IMR-90 (cell line): ENCODE measurements at regions not wholly inside any gene's neighbourhood (a gene's known extent, or its start where the extent isn't known, plus 50 kb on each side); places are given as distances from the start of the nearest gene placed in this dataset.

Source experiments
- CHD1 ChIP-seq: IDR thresholded peaks from 2 replicates; pipeline ENCODE4 v1.6.1; 2012; ENCODE audit warnings: low read depth, low read length, improper control_type of control experiment
- CTCF ChIP-seq: conservative IDR thresholded peaks from 2 replicates; pipeline ENCODE4 v1.5.1; 2012; ENCODE audit warnings: mild to moderate bottlenecking, low read depth, low read length, improper control_type of control experiment
- MAFK ChIP-seq: IDR thresholded peaks from 2 replicates; pipeline ENCODE4 v1.6.1; 2012; ENCODE audit warnings: low read depth, low read length, improper control_type of control experiment
- POLR2A ChIP-seq: IDR thresholded peaks from 2 replicates; pipeline ENCODE4 v1.6.1; 2012; ENCODE audit warnings: mild to moderate bottlenecking, low read depth, low read length
- RCOR1 ChIP-seq: IDR thresholded peaks from 2 replicates; pipeline ENCODE4 v1.6.1; 2012; ENCODE audit warnings: mild to moderate bottlenecking, low read length, improper control_type of control experiment; ENCODE audit not compliant: insufficient replicate concordance

- no peak for TF ChIP-seq CTCF
- no peak for TF ChIP-seq CHD1
- no peak for TF ChIP-seq POLR2A
- TF ChIP-seq MAFK, result no peak
- no peak for TF ChIP-seq RCOR1
These were observed 177.1 kb upstream of the MAF start for GRCh38 chr16:79777679-79778078.
